ENCODE measurements at regions not wholly inside any gene's neighbourhood (a gene's known extent, or its start where the extent isn't known, plus 50 kb on each side); places are given as distances from the start of the nearest gene placed in this dataset.

GRCh38 chr15:53910852-53911251 lies 67.4 kb upstream of the UNC13C start:
- TF ChIP-seq POLR2AphosphoS5 (IDR thresholded peaks at IDR 0.05; ENCODE audit: borderline replicate concordance, low read depth, low read length) (no peak), EZH2 (IDR thresholded peaks at IDR 0.05) (no peak)
